Colon (tissue), 2 donors: ENCODE measurements at regions not wholly inside any gene's neighbourhood (a gene's known extent, or its start where the extent isn't known, plus 50 kb on each side); places are given as distances from the start of the nearest gene placed in this dataset.

Source experiments
- FAIRE-seq: peaks from 2 replicates; lab custom pipeline; 2012; peaks lifted over from hg19 to GRCh38; lab: Jason Lieb, UNC
- donor health status: control.
- donor health status: control.

GRCh38 chr10:3482200-3482993 is 302.6 kb downstream of the KLF6 start:
- FAIRE-seq: no peak

GRCh38 chr10:3481496-3481895 is 303.5 kb downstream of the KLF6 start:
- FAIRE-seq: no peak

GRCh38 chr10:3480990-3481315 is 304.1 kb downstream of the KLF6 start:
- FAIRE-seq: no peak

GRCh38 chr10:3480281-3480989 is 304.6 kb downstream of the KLF6 start:
- no peak for FAIRE-seq

GRCh38 chr10:3478632-3479240 is 306.2 kb upstream of the PITRM1 start:
- FAIRE-seq: no peak

- no peak for FAIRE-seq
Measured at GRCh38 chr10:3478153-3478552, 305.6 kb upstream of the PITRM1 start.

GRCh38 chr10:3477683-3478082 is 305.1 kb upstream of the PITRM1 start:
- FAIRE-seq: no peak

GRCh38 chr10:3476640-3477448 is 304.3 kb upstream of the PITRM1 start:
- FAIRE-seq: no peak

GRCh38 chr10:3476186-3476585 is 303.6 kb upstream of the PITRM1 start:
- no peak for FAIRE-seq

- FAIRE-seq: no peak
Measured at GRCh38 chr10:3475367-3475766, 302.8 kb upstream of the PITRM1 start.

GRCh38 chr10:3474266-3474665 is 301.7 kb upstream of the PITRM1 start:
- no peak for FAIRE-seq

GRCh38 chr10:3473271-3473670 is 300.7 kb upstream of the PITRM1 start:
- FAIRE-seq: no peak

GRCh38 chr10:3472287-3473051 is 299.9 kb upstream of the PITRM1 start:
- peak; percentile 68 for FAIRE-seq

- no peak for FAIRE-seq
Measured at GRCh38 chr10:3471927-3472286, 299.3 kb upstream of the PITRM1 start.

GRCh38 chr10:3471472-3471871 is 298.9 kb upstream of the PITRM1 start:
- no peak for FAIRE-seq

GRCh38 chr10:3470191-3470590 is 297.6 kb upstream of the PITRM1 start:
- FAIRE-seq: no peak

- FAIRE-seq: no peak
Measured at GRCh38 chr10:3469639-3470020, 297.0 kb upstream of the PITRM1 start.

GRCh38 chr10:3468919-3469638 is 296.5 kb upstream of the PITRM1 start:
- no peak for FAIRE-seq

GRCh38 chr10:3467052-3467951 is 294.7 kb upstream of the PITRM1 start:
- FAIRE-seq: no peak

- no peak for FAIRE-seq
Measured at GRCh38 chr10:3465406-3465891, 292.9 kb upstream of the PITRM1 start.
